ENCODE measurements at regions not wholly inside any gene's neighbourhood (a gene's known extent, or its start where the extent isn't known, plus 50 kb on each side); places are given as distances from the start of the nearest gene placed in this dataset.

DNA sequence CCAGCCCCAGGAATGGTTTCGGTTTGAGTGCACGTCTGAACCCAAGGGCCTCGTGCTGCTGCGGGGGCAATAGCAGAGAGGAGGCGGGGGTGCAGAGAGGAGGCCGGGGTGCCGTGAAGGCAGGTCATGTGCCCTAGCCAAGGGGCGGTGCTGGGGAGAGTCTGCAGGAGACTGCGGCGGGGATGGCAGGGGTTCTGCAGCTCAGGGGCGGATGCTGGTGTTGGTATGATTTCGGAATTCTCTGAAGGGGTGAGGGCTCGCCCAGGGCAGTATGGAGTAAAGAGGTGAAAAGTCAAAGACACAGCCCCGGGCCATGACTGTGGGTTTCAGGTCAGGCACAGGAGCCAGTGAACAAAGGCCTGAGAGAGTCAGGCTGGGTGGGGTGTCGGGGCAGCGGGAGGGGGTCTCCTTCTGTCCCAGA, 186.5 kb upstream of the HDAC4 start:
- 89% methylated on average over 16 of the region's 16 CpGs for WGBS
- H3K27me3 ChIP-seq (ENCODE audit: control insufficient read depth in 4 of 4, insufficient read depth in 4 of 4, low read length in 3 of 4) = no peaks in the 10 kb centered on the region
- H3K9ac ChIP-seq (ENCODE audit: low read depth in 1 of 2, low read length in 2 of 2) = no peak overlapping the region
- H3K4me1 ChIP-seq (ENCODE audit: control insufficient read depth in 4 of 4, insufficient read depth in 4 of 4, low read length in 3 of 4) = no peaks in the 10 kb centered on the region
- TF ChIP-seq HNF4G (IDR thresholded peaks at IDR 0.05) (no peak), RAD21 (IDR thresholded peaks at IDR 0.05) (no peak), FOXA2 (IDR thresholded peaks at IDR 0.05) (no peak), SP1 (IDR thresholded peaks at IDR 0.05) (no peak), NR2F2 (IDR thresholded peaks at IDR 0.05) (no peak), GABPA (IDR thresholded peaks at IDR 0.05 in 1 of 2, conservative IDR thresholded peaks at IDR 0.05 in 1 of 2) (no peak), JUND (IDR thresholded peaks at IDR 0.05) (no peak), YY1 (IDR thresholded peaks at IDR 0.05) (no peak), TAF1 (conservative IDR thresholded peaks at IDR 0.05) (no peak), HNF4A (conservative IDR thresholded peaks at IDR 0.05) (no peak), RXRA (IDR thresholded peaks at IDR 0.05) (no peak), REST (IDR thresholded peaks at IDR 0.05) (no peak), EGR1 (IDR thresholded peaks at IDR 0.05; ENCODE audit: low read depth in 2 of 2) (no peak)
- TF ChIP-seq, protein P1, sequence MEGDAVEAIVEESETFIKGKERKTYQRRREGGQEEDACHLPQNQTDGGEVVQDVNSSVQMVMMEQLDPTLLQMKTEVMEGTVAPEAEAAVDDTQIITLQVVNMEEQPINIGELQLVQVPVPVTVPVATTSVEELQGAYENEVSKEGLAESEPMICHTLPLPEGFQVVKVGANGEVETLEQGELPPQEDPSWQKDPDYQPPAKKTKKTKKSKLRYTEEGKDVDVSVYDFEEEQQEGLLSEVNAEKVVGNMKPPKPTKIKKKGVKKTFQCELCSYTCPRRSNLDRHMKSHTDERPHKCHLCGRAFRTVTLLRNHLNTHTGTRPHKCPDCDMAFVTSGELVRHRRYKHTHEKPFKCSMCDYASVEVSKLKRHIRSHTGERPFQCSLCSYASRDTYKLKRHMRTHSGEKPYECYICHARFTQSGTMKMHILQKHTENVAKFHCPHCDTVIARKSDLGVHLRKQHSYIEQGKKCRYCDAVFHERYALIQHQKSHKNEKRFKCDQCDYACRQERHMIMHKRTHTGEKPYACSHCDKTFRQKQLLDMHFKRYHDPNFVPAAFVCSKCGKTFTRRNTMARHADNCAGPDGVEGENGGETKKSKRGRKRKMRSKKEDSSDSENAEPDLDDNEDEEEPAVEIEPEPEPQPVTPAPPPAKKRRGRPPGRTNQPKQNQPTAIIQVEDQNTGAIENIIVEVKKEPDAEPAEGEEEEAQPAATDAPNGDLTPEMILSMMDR (IDR thresholded peaks at IDR 0.05; ENCODE audit: low read depth, low read length, missing input control) = no peak
- TF ChIP-seq, protein P2, sequence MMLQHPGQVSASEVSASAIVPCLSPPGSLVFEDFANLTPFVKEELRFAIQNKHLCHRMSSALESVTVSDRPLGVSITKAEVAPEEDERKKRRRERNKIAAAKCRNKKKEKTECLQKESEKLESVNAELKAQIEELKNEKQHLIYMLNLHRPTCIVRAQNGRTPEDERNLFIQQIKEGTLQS (IDR thresholded peaks at IDR 0.05) = no peak
- TF ChIP-seq, protein P3, sequence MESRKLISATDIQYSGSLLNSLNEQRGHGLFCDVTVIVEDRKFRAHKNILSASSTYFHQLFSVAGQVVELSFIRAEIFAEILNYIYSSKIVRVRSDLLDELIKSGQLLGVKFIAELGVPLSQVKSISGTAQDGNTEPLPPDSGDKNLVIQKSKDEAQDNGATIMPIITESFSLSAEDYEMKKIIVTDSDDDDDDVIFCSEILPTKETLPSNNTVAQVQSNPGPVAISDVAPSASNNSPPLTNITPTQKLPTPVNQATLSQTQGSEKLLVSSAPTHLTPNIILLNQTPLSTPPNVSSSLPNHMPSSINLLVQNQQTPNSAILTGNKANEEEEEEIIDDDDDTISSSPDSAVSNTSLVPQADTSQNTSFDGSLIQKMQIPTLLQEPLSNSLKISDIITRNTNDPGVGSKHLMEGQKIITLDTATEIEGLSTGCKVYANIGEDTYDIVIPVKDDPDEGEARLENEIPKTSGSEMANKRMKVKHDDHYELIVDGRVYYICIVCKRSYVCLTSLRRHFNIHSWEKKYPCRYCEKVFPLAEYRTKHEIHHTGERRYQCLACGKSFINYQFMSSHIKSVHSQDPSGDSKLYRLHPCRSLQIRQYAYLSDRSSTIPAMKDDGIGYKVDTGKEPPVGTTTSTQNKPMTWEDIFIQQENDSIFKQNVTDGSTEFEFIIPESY (IDR thresholded peaks at IDR 0.05) = no peak
- TF ChIP-seq, protein P4, sequence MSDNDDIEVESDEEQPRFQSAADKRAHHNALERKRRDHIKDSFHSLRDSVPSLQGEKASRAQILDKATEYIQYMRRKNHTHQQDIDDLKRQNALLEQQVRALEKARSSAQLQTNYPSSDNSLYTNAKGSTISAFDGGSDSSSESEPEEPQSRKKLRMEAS (IDR thresholded peaks at IDR 0.05) = no peak
- H3K9me3 ChIP-seq (ENCODE audit: control insufficient read depth in 4 of 4, low read length in 3 of 4) = no peaks in the 10 kb centered on the region
- H3K4me3 ChIP-seq (ENCODE audit: low read depth in 1 of 3, low read length in 3 of 3) = no peak overlapping the region
- no peak for DNase-seq (ENCODE audit: low spot score)
- H3K36me3 ChIP-seq (ENCODE audit: control insufficient read depth in 4 of 4, insufficient read depth in 3 of 4, low read depth in 1 of 4, low read length in 3 of 4) = no peaks in the 10 kb centered on the region
- H3K27ac ChIP-seq (ENCODE audit: low read depth in 1 of 2, low read length in 2 of 2) = no peak overlapping the region

Measured in liver (tissue), 8 donors.